KG1 (cell line): ENCODE measurements at regions not wholly inside any gene's neighbourhood (a gene's known extent, or its start where the extent isn't known, plus 50 kb on each side); places are given as distances from the start of the nearest gene placed in this dataset.
"Not testable (repeated sequence)": the region's sequence is repeated elsewhere in the genome, so short reads cannot be mapped to it uniquely, and the experiment has no call there.

Experiments
- DNase-seq: peaks from one replicate; lab custom pipeline; 2025; lab: John Stamatoyannopoulos, UW

GRCh38 chr21:35800796-35801385 lies 259.4 kb downstream of the SETD4 start:
- not testable (repeated sequence) for DNase-seq

DNA sequence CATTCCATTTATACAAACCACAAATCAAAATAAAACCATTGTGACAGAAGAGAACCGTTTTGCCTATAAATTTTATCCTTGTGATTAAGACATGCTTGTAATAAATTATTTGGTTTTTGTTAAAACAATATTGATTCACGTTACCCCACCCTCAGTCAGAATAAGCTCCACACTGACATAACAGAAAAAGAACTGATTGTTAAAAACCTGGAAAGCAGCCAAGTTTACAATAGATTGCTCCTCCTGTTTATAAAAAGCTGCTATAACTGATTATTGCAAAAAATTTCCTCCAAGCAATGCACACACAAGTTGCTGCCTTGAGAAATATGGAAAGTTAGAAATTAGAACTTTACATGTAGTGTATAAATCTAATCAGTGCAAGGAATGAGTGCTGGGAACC lies 263.5 kb downstream of the SETD4 start:
- no peak for DNase-seq

DNA sequence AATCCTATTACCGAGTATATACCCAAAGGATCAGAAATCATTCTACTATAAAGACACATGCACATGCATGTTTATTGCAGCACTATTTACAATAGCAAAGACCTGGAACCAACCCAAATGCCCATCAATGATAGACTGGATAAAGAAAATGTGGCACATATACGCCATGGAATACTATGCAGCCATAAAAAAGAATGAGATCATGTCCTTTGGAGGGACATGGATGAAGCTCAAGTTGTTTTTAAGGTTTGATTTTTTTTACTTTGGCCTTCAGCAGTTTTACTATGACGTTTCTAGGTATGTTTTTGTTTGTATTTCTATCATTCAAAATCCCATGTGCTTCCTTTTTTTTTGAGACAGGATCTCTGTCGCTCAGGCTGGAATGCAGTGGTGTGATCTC lies 265.8 kb downstream of the SETD4 start:
- not testable (repeated sequence) for DNase-seq

DNA sequence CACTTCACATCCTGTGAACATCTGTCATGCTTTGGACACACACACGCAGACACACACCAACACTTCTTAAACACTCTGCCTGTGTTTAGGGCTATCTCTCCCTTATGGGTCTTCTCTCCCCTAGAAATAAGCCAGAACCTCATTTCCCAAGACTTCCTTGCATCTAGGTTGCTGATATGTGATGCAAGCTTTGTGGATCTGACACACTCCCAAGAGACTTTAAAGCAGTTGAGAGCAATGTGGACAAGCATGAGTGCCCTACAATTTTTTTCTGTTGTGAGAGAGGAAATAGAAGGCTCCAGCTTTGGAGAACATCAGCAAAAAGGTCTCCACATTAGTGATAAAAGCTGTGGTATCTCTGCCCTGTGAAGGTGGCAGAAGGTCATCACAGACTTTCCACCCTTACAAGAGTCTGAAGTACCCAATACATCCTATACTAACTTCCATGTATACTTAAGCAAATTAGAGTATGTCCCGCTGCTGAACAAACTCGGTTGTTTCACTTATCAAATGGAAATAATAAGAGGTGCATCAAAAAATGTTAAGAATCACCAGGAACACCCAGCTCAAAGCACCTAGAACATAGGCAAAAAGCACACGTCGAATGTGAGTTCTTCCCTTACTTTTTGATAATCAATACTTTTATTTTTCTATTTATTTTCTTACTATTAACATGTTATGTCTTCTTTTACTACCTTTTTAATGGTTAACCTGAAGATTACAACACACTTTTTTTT lies 267.6 kb downstream of the SETD4 start:
- DNase-seq: no peak

GRCh38 chr21:35791541-35792325 lies 268.6 kb downstream of the SETD4 start:
- no peak for DNase-seq

GRCh38 chr21:35783721-35784120 lies 276.6 kb downstream of the SETD4 start:
- DNase-seq: no peak

DNA sequence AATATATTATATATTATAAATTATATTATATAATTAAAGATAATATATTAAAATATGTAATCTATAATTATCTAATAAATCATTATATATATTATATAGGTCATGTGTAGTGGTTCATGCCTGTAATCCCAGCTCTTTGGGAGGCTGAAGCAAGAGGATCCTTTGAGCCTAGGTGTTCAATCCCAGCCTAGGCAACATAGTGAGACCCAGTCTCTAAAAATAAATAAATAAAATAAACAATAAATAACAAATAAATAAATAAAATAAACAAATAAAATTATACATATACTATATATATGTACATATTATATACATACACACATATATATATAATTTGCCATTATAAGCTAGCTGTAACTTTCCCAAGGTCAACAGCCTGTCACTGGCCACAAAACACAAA lies 277.7 kb downstream of the SETD4 start:
- DNase-seq: no peak

GRCh38 chr21:35780983-35781382 lies 279.3 kb downstream of the SETD4 start:
- DNase-seq: no peak

- DNase-seq: no peak
Measured at GRCh38 chr21:35779690-35780570, 280.4 kb downstream of the SETD4 start.

DNA sequence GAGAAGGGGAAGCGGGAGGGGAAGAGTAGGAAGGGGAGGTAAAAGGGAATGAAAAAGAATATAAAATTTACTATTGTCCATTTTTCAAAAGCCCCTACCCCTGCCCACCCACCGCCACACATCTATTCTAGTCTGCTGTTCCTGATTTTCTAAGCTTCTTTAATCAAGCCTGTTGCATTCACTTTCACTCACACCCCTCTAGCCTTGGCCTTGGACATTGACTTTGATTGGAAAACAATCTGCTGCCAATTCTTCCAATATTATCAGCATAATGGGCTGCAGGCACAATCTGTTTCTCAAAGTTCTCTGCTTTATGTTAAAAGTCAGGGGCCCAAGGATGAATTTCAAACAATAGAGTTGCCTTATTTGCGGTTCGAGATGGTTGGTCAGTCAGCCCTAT lies 281.2 kb downstream of the SETD4 start:
- no peak for DNase-seq

GRCh38 chr21:35777081-35777480 lies 283.2 kb downstream of the SETD4 start:
- no peak for DNase-seq

GRCh38 chr21:35775778-35776544 lies 284.4 kb downstream of the SETD4 start:
- DNase-seq: no peak

DNA sequence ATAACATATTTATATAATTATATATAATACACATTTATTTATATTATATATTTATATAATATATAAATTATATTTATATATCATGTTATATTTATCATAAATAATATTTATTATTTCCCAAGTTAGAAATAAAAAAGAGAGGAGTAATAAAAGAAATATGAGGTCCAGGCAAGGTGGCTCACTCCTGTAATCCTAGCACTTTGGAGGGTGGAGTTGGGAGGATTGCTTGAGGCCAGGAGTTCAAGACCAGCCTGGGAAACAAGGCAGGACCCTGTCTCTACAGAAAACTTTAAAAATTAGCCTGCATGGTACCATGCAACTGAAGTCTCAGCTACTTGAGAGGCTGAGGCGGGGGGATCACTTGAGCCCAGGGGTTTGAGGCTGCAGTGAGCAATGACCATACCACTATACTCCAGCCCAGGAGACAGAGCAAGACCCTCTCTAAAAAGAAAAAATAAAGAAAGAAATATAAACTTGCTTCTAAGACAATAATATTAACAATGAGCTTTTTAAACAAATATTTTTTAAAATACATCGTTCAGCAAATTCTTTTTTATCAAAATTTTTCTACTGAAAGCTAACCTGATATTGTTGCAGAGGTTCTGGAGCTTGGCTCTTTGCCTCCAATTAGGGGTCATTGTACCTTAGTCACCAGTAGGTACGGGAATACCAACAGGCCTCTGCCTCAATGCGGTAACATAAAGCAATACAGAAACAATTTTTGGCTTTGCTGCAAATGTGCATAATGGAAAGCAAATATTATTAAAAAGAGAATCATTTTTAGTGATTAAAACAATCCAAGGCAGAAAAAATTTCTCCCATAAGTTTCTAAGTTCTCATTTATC lies 290.0 kb downstream of the SETD4 start:
- no peak for DNase-seq

- no peak for DNase-seq
Measured at GRCh38 chr21:35768187-35768586, 292.1 kb downstream of the SETD4 start.

DNA sequence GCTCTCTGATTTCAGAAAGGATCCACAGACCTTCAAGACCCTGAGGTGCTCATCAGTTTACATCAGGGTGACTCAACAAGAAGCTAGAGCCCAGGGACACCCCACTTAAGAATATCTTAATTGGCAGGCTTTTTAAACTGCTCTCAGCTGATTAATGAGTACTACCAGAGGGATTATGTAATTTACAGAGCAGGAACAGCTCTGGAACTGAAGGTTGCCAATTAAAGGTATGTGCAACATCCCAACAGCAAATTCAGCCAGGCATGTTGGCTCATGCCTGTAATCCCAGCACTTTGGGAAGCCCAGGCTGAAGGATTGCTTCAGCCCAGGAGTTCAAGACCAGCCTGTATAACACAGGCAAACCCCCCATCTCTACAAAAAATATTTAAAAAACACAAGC lies 295.7 kb downstream of the SETD4 start:
- no peak for DNase-seq

- DNase-seq: no peak
Measured at GRCh38 chr21:35764077-35764476, 296.2 kb downstream of the SETD4 start.

DNA sequence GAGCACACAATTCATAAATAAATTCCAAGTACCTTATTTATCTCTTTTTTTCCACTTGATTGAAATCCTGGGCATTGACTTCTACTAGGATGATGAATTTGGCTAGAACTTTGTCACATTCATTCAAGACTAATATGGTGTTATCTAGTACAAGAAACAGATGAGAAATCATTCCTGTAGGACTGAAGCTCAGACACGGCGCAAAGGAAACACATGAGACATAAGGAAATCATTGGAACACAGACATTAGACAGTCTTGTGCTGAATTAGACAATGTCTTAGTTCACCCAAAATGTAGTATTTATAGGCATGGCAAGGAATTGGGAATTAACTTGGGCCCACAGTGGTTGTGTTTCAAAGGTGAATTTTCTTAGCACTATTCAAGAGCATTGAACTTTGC lies 305.7 kb downstream of the SETD4 start:
- no peak for DNase-seq

GRCh38 chr21:35753308-35753707 lies 307.0 kb downstream of the SETD4 start:
- no peak for DNase-seq

DNA sequence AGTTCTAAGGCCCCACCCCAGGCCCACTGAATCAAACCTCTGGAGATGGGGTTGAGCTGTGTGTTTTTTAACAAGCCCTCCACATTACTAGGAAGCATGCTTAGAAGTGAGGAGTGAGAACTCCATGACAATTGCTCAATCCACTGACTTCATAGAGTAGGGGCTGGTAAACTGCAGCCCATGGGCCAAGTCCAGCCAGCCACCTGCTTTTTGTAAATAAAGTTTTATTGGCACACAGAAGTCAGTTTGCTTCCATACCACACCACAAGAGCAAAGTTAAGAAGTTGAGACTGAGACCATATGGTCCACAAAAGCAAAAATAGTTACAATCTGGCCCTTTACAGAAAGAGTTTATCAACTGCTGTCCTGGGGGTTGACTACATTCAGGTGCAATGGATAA lies 309.2 kb downstream of the SETD4 start:
- DNase-seq: no peak

DNA sequence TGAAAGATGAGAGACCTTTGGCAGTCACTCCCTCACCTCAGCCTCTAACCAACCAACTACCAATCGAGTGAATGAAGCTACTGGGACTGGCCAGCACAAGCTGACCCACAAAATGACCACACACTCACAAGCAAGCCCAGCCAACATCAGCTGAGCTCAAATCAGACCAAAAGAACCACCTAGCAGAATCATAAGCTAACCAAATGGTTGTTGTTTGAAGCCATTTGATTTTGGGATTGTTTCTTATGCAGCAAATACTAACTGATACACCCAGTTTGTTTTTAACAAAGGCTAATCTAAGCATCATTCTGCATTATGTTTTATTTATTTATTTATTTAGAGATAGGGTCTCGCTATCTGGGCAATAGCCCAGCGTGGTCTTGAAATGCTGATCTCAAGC lies 310.4 kb downstream of the SETD4 start:
- no peak for DNase-seq
